Mesothelial cell of epicardium (in vitro differentiated cells): ENCODE measurements at regions not wholly inside any gene's neighbourhood (a gene's known extent, or its start where the extent isn't known, plus 50 kb on each side); places are given as distances from the start of the nearest gene placed in this dataset.

ENCODE experiments used
- DNase-seq, 2 experiments: peaks; one replicate each; pipeline ENCODE4 v3.0.0; 2021; ENCODE audit warnings: low spot score in 2 of 2; ENCODE audit not compliant: unreplicated experiment in 2 of 2
- H3K27ac Mint-ChIP-seq: 2 replicates; pipeline ENCODE4 v1.8.0; 2021; ENCODE audit warnings: mixed read lengths
- H3K27me3 Mint-ChIP-seq: 2 replicates; pipeline ENCODE4 v1.8.0; 2021; ENCODE audit warnings: low read depth, mixed read lengths
- H3K36me3 Mint-ChIP-seq: 2 replicates; pipeline ENCODE4 v1.8.0; 2021; ENCODE audit warnings: mixed read lengths
- H3K4me1 Mint-ChIP-seq: 2 replicates; pipeline ENCODE4 v1.8.0; 2021; ENCODE audit warnings: mixed read lengths
- H3K4me3 Mint-ChIP-seq: 2 replicates; pipeline ENCODE4 v1.8.0; 2021; ENCODE audit warnings: mild to moderate bottlenecking, moderate library complexity, mixed read lengths
- H3K9me3 Mint-ChIP-seq: 2 replicates; pipeline ENCODE4 v1.8.0; 2021; ENCODE audit warnings: mixed read lengths
- CTCF ChIP-seq: fragments of 200-600 bp; sonication (generic); IDR thresholded peaks from one replicate; pipeline ENCODE4 v1.5.0; 2021; ENCODE audit warnings: antibody characterized with exemption; ENCODE audit not compliant: unreplicated experiment

GRCh38 chr2:129061069-129061768, 742.6 kb upstream of the HS6ST1 start:
- no peak overlapping the region for H3K4me3 Mint-ChIP-seq
- peaks cover 50% of the 10 kb centered on the region for H3K4me1 Mint-ChIP-seq
- DNase-seq: no peak
- H3K36me3 Mint-ChIP-seq: no peaks in the 10 kb centered on the region
- H3K27me3 Mint-ChIP-seq: no peaks in the 10 kb centered on the region
- no peaks in the 10 kb centered on the region for H3K9me3 Mint-ChIP-seq
- no peak for TF ChIP-seq CTCF
- no peak overlapping the region for H3K27ac Mint-ChIP-seq

GRCh38 chr2:129061769-129062121, 743.1 kb upstream of the HS6ST1 start:
- no peak for TF ChIP-seq CTCF
- H3K9me3 Mint-ChIP-seq: no peaks in the 10 kb centered on the region
- H3K27ac Mint-ChIP-seq: no peak overlapping the region

GRCh38 chr2:129062146-129062912, 743.7 kb upstream of the HS6ST1 start:
- no peak overlapping the region for H3K27ac Mint-ChIP-seq
- peaks cover 39% of the 10 kb centered on the region for H3K4me1 Mint-ChIP-seq
- H3K9me3 Mint-ChIP-seq: no peaks in the 10 kb centered on the region
- no peaks in the 10 kb centered on the region for H3K27me3 Mint-ChIP-seq
- no peak for DNase-seq
- no peak for TF ChIP-seq CTCF
- no peak overlapping the region for H3K4me3 Mint-ChIP-seq
- H3K36me3 Mint-ChIP-seq: no peaks in the 10 kb centered on the region

More at GRCh38 chr2:129061769-129062121, 743.1 kb upstream of the HS6ST1 start:
- Mint-ChIP-seq H3K27me3 (no peaks in the 10 kb centered on the region), H3K36me3 (no peaks in the 10 kb centered on the region), H3K4me1 (peaks cover 45% of the 10 kb centered on the region), H3K4me3 (no peak overlapping the region)
- no peak for DNase-seq

GRCh38 chr2:129067070-129067469, 748.4 kb upstream of the HS6ST1 start:
- Mint-ChIP-seq H3K27me3 (no peaks in the 10 kb centered on the region), H3K4me1 (peaks cover 38% of the 10 kb centered on the region), H3K27ac (no peak overlapping the region), H3K36me3 (no peaks in the 10 kb centered on the region), H3K4me3 (no peak overlapping the region), H3K9me3 (no peaks in the 10 kb centered on the region)
- TF ChIP-seq CTCF: no peak
- no peak for DNase-seq

GRCh38 chr2:129067953-129068352, 749.3 kb upstream of the HS6ST1 start:
- no peak overlapping the region for H3K27ac Mint-ChIP-seq
- no peak for TF ChIP-seq CTCF
- H3K27me3 Mint-ChIP-seq: no peaks in the 10 kb centered on the region
- no peaks in the 10 kb centered on the region for H3K36me3 Mint-ChIP-seq
- DNase-seq: no peak
- H3K4me3 Mint-ChIP-seq: no peak overlapping the region
- peaks cover 42% of the 10 kb centered on the region for H3K4me1 Mint-ChIP-seq
- H3K9me3 Mint-ChIP-seq: no peaks in the 10 kb centered on the region
